GM18517 (cell line): ENCODE measurements at regions not wholly inside any gene's neighbourhood (a gene's known extent, or its start where the extent isn't known, plus 50 kb on each side); places are given as distances from the start of the nearest gene placed in this dataset.

ENCODE experiments used
- ATAC-seq: cut with Tn5 transposase; IDR thresholded peaks from one replicate; pipeline ENCODE4 v1.9.1; 2021; ENCODE audit warnings: mild to moderate bottlenecking, moderate library complexity; ENCODE audit not compliant: unreplicated experiment

DNA sequence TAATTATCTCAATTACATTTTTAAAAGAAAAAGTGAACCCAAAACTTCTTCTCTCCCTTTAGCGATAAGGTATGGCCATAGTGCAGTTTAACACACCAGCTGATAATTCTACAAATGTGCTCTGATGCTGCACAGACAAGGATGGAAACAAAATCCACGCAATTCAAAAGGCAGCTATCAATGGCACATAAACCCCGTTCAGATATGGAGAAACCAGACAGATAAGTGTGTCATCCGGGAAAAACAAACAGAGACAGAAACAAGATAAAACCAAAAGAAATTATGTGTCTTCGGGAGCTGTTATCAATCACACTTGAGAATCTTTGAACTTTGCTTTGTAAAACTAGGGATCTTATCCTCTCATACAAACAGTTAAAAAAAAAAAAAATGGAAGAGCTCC lies 73.6 kb downstream of the SIPA1L2 start:
- ATAC-seq: no peak

GRCh38 chr1:232555494-232556210 lies 74.3 kb downstream of the SIPA1L2 start:
- no peak for ATAC-seq

DNA sequence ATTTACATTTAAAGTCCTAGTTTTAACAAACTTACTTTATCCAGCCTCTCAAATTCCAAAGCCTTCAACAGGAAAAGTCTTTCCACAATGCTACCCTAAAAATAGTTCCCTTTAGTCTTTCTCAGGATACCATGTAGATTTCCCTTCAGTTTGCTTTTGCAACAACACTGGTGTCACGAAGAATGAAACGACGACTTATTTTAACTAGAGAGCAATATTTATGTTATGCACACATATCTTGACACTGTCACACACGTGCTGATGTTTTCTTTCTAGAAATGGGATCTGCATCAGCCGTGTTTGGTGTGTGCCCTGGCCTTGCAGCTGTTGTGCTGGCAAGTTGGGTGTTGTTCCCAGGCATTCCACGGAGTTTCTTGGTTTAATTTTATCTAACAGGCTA lies 75.5 kb downstream of the SIPA1L2 start:
- ATAC-seq: no peak

DNA sequence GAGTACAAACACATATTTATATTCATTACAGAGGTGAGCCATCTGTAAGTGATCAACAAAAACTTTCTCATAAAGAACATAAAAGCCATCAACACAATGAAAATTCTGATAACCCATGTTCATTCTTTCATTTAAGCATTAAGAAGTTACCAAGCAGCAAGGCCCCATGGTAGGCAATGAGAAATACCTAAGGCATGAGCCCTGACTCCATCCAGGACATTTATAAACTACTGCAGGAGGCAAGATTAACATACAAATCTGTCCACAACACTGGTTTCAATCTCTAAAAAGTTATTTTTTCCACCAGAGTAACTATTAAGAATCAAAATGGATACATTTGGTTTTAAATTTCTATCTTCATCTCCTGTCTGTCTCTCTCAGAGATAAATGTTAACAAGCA lies 76.1 kb downstream of the SIPA1L2 start:
- no peak for ATAC-seq

- no peak for ATAC-seq
These were observed 76.7 kb downstream of the SIPA1L2 start for GRCh38 chr1:232553050-232553754.

DNA sequence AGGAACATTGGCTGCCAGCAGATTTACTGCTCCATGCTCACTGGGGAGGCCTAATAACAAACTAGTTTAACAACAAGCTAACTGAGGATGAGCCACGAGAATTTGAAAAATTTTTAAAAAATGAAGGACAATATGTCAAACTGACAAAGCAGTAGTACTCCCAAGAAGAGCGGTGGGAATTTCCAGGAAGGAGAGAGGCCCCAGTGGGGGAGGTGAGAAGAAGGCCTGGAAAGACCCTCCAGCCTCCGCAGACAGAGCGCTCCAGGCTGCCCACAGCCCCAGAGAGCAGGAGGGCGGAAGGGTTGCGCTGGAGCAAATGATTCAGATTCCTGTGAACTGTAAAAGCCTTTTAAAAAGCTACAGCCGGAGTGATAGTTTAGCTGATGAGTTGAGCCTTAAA lies 78.5 kb downstream of the SIPA1L2 start:
- ATAC-seq: no peak

GRCh38 chr1:232550007-232550406 lies 79.9 kb downstream of the SIPA1L2 start:
- no peak for ATAC-seq

DNA sequence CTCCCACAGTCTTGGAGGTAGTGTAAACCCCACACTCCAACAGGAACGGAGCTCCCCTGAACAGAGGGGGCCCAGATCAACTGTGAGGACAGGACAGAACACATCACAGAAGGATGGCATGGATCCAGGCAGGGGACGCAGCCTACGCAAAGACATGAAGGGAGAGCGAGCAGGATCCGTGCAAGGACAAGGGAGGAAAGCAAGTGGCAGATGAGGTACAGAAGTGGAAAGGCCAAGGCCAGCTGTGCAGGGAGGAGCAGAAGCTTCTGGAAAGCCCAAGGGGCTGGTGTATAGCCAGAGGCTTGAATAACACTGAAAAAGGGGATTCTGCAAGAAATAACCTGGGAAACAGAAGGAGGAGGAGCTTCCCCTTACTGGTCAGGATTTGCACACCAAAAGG lies 81.2 kb downstream of the SIPA1L2 start:
- no peak for ATAC-seq

- no peak for ATAC-seq
These were observed 81.9 kb downstream of the SIPA1L2 start for GRCh38 chr1:232547938-232548484.

GRCh38 chr1:232542633-232543593 lies 87.0 kb downstream of the SIPA1L2 start:
- no peak for ATAC-seq

- ATAC-seq: no peak
These were observed 91.0 kb downstream of the SIPA1L2 start for GRCh38 chr1:232538943-232539302.

GRCh38 chr1:232538224-232538942 lies 91.5 kb downstream of the SIPA1L2 start:
- ATAC-seq: no peak

DNA sequence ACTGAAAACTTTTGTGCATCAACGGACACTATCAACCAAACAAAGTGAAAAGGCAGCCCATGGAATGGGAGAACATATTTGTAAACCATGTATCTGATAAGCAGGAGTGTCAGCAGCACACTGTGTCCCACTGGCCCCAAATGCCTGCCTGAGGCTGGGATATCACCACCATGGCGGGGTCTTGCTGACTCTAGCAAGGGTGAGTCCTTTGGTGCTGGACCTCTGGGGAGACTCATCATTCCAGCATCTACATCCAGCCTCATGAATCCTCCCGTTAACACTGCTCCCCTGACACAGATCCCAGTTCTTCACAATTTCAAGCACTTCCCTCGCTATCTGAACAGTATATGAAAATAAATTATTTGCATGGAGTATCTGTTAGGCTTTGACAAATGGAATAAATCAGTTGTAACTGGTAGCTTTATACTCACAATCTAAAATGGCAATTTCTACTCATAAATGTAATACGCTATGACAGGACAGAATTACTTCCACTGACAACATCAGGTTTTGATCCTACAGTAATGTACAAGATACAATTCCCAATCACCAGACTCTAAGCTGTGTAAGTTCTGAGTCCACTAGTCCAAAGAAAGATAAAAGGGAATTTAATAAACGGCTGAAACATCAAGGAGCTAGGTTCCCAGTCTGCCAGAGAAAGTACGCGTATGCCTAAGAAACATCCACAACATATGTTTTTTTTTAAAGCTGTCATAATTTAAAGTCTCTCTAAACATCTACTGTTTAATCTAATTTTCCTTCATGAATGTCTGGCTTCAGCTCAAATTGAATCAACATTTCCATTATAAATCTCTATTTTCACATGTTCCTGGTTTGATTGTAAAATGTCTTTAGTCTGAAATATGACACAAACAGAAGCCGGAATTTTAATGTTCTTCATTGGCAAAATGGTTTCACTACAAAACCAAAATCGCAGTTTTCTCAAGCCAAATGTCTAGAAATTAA lies 95.1 kb downstream of the SIPA1L2 start:
- no peak for ATAC-seq

DNA sequence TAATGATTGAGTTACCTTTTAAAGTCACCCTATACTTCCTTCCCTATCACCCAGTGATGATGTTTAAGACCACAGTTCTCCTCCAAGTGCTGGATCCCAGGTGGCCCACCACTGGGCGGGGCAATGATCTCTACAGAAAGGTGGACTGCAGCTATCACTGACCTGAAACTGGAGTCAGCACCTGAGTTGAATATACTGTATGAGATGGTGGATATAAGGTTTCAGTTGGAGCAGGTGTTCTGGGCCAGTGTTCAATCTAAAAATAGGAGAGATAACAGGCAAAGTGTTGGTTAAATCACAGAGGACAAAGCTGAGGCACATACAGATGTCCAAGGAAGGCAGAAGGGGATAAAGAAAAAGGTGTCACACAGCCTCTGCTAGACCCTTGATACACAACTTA lies 96.6 kb downstream of the SIPA1L2 start:
- no peak for ATAC-seq

GRCh38 chr1:232532901-232533300 lies 97.0 kb downstream of the SIPA1L2 start:
- ATAC-seq: no peak

GRCh38 chr1:232531291-232531690 lies 98.6 kb downstream of the SIPA1L2 start:
- ATAC-seq: no peak

- ATAC-seq: no peak
These were observed 100.2 kb downstream of the SIPA1L2 start for GRCh38 chr1:232529747-232530146.

DNA sequence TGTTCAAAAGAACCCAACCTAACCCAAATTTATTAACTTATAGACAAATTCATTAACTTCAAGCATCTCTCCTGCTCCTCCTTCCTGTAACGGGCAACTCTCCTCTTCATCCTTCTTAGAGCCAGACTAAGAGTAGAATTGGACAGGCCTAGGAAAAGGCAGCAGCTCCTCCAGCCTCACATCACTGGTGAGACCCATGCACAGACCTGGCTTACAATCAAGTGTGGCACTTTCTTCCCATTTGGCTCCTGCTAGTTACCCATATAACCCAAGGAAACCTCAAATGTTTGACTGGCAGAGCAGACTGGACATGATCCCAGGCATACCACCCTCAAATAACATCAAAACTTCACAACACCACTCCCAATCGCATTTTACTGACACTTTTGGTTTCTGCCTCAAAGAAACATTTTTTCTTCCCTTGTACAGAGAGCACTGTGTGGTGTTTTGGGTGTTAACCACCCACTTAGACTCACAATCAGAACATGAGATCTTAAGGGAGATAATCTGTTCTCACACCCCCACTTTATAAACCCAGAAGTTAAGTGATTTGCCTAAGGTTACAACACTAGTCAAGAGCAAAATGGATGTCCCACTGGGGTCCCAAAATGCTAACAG lies 101.4 kb downstream of the SIPA1L2 start:
- ATAC-seq: no peak

GRCh38 chr1:232524056-232524455 lies 105.9 kb downstream of the SIPA1L2 start:
- ATAC-seq: no peak
